Hippocampal formation (tissue), 2 donors: ENCODE measurements at regions not wholly inside any gene's neighbourhood (a gene's known extent, or its start where the extent isn't known, plus 50 kb on each side); places are given as distances from the start of the nearest gene placed in this dataset.

Experiments used
- DNase-seq, 2 donors: peaks; one replicate each; lab custom pipeline; 2025; lab: John Stamatoyannopoulos, UW

DNA sequence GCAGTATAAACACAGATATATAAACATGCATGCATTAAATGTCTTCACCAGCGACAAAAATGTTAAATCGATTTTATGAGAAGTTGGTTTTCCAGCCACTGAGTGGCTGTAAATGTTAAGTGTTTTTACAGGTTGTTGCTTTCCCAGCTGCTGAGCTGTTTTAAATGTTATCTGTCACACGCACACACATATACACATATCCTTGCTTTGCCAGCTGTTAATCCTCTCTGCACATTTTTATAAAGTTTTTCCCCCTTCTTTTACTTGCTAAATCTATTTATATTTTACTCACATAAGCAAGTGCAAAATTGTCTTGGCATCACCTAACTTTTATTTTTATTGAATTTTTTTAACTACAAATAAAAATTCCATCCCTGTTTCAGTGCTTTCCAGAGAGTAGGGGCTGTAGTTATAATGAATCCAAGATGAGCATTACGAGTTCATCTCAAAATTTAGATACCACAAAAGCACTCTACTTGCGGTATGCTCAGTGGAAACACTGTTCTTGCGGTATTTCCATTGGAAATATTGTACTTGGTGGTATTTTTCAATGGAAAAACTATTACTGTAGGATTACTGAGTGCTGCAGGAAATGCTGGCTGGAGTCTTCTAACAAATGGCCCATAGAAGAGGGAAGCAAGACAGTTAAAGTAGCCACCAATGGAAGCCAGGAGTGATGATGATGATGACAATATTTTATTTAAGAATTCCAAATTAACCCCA is 124.9 kb upstream of the KCNJ16 start:
- DNase-seq = no peak

DNA sequence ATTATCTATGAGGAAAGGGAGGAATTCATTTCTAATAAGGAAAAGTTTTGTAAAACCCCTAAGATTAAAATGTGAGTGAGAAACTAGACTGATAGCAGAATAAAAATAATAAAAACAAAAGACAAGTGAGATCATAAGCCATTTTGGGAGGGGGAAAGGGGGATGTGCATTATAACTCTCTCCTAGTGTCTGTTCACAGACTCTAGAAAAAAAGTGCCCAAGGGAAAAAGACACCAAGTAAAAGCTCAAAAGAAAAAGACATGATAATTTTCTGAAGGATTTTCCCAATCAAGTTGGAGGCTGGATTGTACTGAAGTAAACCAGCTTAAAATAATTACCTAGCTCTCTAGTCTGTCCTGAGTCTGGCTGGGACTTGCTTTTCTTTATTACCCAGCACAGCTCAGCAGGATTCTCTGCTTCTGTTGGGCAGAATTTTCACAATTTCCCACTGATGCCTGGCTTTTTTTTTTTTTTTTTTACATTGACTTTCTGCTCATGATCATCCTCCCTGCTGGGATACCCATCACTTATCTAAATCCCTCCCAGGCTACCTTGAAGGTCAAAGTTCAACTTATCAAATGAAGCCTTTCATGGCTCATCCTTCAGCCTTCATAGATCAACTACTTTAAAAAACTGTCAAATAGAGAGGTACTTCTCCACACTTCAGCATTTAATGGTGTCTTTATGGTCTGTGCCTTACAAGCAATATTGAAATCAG is 124.2 kb upstream of the KCNJ16 start:
- DNase-seq = no peak

DNA sequence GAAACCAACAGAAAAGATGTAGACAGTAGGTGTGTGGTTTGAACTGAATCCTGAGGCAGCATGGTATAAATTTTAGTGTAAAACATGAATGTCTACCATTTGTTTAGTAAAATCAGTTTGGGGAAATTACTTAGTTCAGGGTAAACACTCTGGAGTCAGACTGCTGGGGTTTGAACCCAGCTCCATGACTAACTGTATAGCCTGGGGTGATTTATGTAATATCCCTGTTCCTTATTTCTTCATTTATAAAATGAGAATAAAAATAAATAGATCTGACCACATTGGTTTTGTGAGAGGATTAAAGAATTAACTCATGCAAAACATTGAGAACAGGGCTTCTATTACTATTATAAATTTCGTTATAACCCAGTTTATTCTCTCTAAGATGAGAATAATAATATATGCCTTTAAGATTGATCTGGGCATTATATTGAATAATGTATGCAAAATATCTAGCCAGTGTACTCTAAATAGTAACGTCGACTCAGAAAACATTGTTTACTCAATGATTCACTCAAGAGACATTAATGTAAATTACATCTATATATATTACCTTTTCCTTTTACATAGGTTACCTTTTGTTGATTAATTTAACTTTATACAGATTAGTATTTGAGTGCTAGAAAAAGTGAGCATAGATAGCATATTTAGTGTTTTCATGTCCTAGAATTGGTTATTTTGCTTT is 120.6 kb upstream of the KCNJ16 start:
- DNase-seq = no peak

DNA sequence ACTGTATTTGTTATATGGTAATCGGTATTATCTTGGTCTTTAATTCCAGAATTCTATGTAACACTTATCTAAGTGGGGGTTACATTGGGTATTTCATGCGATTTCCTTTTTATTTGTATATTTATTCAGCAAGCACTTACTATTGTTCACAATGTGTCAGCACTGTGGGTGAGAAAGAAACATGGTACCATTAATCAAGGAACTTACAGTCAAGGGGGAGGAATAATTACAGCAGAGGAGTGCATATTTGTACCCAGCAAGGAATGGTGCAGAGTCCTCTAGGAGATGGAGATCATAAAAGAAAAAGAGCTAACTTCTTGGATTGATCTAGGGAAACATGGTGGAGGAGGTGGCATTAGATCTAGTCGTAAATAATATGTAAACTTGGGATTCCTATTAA is 117.0 kb upstream of the KCNJ16 start:
- DNase-seq = no peak

DNA sequence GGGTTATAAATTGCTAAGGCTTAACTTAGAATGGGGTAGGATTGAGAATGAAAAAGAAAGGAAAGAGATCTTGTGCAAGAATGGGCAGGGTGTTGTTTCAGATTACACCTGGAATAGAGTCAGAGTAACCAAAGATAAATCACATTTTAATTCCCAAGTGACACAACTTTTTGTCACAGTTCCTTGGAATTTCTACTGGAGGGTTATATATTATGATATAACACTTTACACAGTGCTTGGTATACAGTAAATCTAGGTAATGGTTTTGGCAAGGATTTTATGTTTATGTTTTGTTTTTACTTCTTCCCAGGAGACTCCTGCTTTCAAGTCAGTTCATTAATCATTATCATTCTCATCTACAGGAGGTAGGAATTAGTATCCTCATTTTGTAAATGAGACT is 115.7 kb upstream of the KCNJ16 start:
- DNase-seq = no peak

DNA sequence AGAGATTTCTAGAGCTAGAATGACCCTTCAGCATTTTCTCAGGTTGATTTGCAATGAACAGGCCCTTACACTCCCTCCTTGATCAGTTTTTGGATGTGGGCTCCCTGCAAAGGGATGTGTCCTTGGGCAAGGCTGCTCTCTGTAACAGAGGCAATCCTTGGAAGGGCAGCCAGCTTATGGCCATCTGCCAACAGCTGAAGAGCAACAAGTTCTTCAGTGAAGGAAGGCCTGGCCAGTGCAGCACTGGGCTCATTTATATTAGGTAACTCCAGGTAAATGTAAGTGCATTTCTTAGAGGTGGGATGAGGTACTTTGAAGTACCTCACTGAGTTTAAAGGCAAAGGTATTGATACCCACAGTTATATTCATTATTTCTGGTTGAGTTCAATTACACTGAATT is 114.3 kb upstream of the KCNJ16 start:
- no peak for DNase-seq

DNA sequence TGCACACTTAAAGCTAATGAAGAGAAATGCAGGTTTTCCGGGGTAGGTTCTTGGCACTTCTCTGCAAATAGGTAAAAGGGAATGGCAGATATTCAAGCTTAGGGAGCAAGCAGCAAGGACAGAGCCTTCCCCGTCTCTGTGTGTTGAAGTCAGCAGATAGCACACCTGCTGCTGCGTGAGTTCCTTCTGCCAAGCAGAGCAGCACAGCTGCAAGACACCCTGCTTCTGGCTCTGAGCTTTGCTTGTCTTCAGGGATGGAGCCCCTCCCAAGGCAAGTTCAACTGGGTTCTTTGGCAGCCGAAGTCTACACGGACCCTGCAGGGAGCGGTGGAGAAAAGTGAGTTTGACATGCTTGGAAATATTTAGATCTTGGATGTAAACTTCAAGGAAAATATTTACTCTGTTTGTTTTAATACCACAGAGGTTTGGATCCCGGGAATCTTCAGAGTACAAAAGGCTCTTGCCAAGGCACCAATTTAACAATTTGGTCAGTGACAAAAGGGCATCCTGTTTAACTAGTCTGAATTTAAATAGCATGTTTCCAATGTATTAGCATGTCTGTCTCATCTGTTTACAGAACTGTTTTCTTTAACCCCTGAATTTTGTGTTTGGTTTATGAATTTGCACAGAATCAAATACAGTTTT is 113.4 kb upstream of the KCNJ16 start:
- no peak for DNase-seq

DNA sequence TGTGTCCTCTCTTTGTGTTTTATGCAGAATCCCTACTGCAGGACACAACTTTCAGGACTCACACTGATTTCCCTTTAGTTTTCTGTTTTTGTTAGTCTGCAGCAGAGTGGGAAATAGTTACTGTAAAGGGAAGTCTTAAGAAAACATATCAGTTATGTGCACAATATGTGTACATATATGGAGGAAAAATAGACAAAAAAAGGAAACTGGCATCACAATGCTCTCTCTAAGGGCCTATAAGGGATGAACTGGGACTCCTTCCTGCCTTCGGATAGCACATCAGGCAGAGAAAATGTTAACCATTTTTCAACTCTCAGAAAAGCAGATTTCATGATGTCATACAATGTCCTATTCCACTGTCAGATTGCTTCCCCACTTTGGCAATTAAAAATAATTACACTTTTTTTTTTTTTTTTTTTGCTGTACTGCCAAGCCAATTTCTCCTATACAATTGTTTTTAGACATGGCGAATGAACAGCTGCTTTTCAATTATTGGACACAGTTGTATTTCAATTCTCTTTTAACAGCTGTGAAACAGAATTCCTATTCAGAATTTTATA is 112.5 kb upstream of the KCNJ16 start:
- no peak for DNase-seq

DNA sequence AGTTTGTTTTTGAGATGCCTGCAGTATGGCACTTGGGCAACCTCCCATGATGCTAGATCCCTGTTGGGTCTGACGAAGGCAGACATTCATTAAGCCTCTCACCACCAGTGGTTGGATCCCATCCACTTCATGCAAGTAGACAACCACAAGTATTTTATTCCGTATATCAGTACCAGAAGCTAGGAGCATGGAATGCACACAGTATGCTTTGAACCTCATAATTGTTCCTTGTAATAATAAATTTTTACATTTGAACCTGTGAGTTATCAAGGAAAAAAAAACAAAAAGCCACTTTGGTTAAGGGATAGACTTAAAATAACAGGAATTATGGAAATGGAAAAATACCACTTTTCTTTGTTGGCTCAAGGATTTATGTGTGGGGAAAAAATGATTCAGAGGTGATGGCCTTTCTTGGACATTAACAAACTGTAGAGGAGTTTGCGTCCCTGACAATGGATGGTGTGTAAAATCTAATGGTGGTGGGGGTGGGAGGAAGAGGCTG is 107.1 kb upstream of the KCNJ16 start:
- DNase-seq = no peak

DNA sequence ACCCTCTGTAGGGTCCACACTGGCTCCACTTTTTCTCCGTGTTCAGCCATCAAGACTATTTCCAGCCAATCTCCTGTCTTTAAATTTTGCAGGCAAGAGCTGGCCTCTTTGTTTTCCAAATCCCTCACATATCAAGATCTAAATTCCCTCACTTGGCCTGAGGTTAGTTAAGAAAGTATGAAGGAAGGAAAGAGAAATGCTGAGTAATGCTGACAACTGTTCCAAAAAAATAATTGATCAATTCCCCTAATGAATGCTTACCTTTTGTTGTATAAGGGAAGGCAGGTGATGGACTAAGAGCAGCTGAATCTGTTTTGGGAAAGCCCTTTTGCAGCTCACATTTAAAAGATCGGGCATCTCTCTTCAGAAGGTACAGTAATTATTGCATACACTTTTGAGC is 105.1 kb upstream of the KCNJ16 start:
- DNase-seq = no peak

DNA sequence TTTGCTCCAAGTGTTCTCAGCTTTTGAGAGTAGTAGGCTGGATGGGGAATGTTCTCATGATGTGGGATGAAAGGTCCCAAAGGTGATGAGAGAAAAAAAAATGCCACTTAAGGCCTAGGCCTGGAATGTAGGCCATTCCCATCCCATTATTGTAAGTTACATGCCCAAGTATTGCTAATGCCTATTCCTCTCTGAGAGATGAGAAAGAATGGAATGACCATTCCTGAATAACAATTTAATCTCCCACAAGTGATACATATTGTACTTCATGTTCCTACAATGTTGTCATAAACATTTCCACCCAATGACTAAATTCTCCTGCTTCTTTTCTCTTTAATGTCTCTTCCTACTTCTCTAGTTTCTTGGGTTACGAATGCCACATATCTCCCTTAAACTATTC is 102.8 kb upstream of the KCNJ16 start:
- no peak for DNase-seq

DNA sequence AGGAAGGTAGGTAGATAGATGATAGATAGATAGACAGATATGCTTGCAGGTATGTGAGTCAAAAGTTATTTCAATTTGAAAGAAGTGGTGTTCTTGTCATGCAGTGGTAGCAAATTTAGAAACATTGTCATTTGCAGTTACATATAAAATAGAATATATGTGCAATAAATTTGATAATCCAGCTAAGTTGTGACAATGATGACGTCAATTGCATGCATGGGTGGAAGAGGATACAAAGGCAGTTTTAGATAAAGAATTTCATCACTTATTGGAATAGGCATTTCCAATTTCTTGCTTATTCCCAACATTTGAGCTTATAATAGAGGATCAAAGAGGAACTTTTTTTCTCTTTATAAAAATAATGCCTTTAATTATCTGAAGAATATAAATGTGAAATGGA is 99.2 kb upstream of the KCNJ16 start:
- DNase-seq = no peak

DNA sequence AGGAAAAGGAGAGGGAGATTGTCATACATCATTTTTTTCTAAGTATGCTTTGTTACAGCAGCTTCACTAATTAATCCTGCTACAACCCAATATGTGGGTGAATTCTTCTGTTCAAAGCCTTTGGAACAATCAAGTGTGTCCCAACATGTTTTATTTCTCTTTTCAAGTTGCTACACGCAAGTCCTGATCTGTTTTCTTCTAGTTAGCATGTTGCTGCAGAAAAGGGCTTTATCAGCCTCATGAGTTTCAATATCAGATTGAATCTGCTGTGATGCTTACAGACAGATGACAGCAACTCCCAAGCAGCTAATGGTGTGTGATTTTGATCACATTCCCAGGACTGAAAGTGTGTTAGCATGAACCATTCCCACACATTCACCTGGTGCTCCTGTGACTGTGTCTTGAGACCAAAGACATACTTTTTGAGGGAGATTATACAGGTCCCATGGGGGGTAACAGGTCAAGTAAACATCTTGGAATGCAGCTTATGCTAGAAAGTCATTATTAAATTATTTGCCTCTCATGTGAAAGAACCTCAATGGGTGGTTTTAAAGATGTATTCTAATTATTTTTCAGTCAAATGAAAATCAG is 96.9 kb upstream of the KCNJ16 start:
- no peak for DNase-seq

DNA sequence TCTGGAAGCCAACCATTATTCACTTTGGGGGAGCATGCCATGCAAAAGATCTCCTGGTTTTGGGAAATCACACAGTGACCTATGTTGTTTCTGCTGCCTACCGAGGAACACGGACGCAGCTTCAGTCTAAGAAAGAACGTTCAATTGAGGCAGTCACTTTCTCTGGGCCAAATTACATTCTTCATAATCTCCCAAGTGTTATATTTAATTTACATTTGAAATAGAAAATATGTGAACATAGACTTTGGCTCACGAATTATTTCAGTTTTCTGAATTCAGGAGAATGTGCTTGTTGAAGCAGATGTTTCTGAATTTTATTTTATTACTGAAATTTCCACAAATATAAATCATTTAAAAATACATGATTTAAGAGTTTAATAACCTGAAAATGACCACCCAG is 93.6 kb upstream of the KCNJ16 start:
- no peak for DNase-seq

DNA sequence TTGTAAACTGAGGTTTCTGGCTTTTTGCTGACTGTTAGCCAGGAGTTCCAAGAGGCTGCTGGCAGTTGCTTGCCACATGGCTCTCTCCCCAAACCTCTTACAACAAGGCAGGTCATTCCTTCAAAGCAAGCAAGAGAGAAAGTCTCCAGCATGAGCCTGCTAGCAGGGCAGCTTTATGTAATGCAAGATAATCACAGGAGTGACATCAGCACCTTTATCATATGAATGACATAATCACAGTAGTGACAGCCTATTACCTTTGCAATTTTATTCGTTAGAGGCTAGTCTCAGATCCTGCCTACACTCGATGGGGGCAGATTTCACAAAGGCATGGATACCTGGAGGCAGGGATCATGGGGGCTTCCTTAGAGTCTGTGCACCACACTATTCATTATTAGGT is 79.5 kb upstream of the KCNJ16 start:
- DNase-seq = no peak

DNA sequence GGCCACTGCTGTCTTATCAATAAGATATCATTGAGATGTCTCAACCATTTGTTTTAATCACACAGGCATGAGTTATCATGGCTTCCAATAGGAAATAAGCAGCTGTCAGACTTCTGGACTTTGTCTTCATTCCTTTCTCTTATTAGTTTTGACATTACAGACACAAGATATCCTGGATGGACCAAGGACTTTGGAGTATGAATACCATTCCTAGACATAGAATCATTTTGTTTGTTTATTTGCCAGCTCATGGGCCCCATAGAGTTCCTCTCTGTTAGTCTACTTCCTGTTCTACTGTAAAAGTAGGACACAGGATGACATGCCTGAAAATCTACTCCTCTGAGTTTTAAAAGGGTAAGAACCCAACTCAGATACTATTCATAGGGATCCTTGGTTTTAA is 77.7 kb upstream of the KCNJ16 start:
- no peak for DNase-seq

DNA sequence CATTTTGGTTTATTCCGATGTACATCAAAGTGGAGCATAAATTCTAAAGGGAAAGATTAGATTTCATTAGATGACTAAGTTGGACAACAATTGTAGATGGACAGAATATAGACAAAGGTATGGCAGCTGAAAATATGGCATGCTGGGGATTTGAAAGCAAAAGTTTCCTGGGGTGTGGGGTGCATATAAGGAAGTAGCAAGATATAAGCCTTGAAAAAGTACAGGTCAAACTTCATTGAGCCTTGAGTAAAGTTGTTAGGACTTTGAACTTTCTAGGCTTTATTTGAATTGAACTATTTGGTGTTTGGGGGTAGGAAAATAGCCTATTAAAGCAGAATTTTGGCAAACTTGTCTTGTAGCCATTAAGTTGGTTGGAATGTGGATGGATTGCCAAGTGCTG is 75.8 kb upstream of the KCNJ16 start:
- DNase-seq = no peak

DNA sequence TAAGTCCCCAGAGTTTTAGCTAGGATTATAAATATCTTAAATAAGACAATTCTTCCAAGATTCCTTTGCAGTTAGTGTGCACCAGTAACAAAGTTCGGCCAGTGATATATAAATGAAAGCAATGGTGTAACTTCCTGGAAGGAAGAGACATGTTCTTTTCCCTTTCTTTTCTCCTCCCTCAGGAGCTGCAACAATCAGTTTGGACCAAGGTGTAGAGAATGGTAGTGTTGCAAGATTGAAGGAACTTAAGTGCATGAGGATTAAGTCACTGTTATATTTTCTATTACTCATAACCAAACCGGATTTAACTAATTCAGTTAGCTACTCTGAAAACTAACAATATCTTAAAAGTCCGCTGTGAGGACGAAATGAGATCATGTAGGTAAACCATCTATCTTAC is 68.9 kb upstream of the KCNJ16 start:
- DNase-seq = no peak

DNA sequence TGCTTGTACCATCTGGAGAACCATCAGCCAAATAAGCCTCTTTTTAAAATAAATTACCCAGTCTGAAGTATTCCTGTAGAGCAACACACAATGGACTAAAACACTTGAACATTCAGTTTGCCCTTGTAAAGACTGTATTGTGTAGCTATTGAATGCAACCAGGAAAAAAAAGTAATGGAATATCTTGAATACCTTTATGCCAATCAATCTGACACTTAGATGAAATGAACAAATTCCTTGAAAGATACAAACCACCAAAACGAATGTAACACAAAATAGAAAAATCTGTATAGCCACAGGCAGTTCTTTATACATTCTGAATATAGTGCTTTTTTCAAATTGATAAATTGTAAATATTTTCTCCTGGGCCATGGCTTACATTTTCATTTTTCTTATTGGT is 63.3 kb upstream of the KCNJ16 start:
- no peak for DNase-seq

DNA sequence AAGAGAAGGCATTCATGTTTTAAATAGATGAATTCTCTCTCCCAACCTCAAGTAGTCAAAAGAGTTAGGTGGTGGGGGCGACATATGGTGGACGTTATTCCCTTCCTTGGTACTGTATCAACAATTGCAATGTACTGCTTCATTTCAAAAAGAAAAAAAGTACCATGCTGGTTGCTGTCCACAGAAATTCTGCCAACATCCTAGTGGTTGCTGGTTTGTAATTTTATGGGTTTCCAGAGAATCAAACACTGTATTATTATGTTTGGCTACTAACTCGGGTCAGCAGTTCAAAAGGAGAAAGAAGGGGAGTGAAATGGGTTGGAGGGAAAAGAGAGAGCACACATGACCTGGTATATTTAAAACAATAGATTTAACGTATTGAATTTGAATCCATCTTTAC is 61.1 kb upstream of the KCNJ16 start:
- DNase-seq = no peak

DNA sequence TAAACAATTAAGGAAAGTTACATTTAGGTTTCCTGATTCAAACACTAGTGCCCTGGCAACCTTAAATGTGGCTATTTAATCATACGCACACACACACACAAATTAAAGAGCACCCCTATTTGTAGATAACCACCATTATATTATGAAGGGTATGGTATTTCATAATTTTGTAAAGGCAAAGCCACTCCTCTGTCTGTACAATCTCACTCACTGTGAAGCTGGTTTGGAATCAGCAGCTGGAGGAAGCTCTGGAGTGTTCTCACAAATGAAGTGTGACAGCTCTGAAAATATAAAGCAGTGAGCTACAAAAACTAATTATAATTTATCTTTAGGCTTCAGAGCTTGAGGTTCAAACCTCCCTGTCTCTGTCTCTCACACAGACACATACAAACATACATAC is 57.9 kb upstream of the KCNJ16 start:
- DNase-seq = no peak

DNA sequence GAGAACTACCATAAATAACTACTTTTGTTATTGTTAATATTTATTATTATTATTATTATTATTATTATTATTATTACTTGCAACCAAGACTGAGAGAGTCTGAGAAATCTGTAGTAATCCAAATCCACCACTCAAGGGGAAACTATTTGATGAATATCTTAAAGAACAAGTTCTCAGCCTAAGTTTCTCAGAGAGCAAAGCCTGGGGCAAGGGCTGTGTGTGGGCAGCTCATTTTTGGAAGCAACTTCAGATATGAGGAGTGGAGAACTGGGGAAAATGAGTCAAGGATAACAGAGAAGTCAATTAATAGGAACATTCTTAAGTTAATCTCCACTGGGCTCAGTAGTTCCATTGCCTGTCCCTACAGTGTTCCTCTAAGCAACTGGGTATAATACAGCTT is 57.1 kb upstream of the KCNJ16 start:
- no peak for DNase-seq
